Hematopoietic multipotent progenitor cell treated with erythropoietin and hydrocortisone succinate and interleukin-3 and kit ligand, for 6 days (in vitro differentiated cells): ENCODE measurements at regions not wholly inside any gene's neighbourhood (a gene's known extent, or its start where the extent isn't known, plus 50 kb on each side); places are given as distances from the start of the nearest gene placed in this dataset.

Experiments used
- DNase-seq: peaks from one replicate; pipeline ENCODE4 v3.0.0-alpha.2; 2015

DNA sequence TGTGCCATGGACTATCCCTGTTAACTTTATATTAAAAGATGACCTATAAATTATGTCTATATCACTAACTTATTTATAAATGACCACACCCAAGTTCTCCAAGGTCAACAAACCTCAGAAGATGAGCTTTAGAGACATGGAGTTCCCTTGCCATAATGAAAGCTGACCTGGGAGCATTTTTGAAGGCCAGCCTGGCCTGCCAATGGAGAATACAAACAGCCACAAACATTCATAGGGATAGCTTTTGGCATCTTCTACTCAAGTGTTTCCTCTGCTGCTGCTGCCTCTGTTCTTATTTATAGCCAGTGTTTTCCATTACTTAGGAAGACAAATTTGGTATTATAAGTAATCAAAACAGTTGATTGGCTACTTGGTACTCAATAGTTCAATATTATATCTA is 117.3 kb upstream of the ADAMTS19 start:
- DNase-seq: no peak

DNA sequence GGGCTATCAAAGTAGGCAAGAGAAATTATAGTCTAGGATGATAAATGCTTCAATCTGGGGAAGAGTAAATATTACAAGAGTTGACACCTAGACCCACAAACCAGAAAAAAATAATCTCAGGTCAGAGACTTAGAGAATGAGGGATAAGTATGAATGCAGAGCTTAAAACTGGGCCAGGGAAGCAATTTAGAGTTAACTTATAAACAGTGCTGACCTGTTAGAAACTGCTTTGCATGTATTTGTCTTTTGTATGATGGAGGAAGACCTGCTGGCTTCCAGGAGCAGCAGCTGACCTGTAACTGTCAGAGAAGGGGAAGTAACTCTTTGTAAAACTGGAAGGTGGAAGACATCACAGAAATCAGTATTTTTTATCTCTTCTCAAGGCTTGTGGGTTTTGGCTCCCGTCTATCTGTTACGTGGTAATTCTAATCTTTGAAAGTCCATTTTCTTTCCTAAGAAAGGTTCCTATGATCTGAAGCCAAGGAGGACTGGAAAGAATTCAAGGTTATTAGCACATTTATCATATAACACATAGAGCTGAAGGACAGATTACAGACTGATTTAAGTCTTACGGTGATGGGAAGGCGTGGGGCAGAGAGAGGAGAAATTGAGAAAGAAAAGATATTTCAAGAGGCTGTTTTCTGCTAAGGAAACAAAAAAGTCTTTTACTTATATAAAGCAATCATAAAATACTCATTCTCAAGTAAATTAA is 114.7 kb upstream of the ADAMTS19 start:
- no peak for DNase-seq

DNA sequence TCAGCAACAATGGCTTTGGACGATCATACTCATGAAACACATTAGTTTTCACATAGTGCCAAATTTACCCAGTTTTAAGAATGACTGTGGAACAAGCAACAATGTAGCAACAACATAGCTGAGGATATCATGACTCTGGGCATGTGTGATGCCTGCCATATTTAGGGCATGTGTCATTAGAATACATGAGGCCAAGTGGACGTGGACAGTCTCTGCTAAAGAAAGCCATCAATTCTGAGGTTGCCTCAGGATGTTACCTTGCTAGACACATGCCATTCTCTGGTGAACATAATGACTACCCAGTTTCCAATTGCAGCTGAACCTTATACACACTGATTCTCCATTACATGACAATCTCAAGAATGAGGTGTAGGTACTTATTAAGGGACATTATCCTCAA is 103.3 kb upstream of the ADAMTS19 start:
- DNase-seq: no peak

DNA sequence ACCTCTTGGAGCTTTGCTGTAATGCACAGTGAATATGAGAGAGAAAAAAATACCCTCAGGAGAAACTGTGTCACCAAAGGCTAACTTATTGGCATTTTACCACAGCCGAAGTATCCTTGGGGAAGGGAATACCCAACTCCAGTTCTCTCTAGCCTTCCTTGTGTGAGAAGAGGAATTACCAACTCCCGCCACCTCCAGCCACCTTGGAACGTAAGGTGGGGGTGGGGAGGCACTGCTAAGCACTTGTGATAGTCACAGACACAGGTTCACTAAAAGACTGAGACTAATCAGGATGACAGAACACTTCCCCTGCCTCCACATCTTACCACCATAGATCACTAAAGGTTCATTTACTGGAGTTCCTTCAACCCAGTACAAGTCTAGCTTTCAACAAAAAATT is 102.0 kb upstream of the ADAMTS19 start:
- no peak for DNase-seq

DNA sequence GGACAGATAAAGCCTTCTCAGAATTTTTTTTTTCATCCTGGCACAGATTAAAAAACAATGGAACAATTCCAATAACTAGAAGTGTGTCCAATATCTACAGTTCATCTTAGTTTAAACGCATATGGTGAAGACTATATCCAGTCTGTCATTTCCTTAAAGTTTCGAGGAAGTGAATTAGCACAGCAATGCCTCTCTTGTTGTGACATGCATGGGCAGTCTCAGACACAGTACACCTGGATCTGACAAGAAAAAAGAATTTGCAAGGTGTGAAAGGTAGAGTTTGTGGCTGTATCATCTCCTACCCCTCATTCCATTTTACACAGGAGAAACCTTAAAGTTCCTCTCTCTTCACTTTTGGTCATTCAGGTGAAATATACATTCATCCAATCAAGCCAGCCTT is 100.6 kb upstream of the ADAMTS19 start:
- no peak for DNase-seq

DNA sequence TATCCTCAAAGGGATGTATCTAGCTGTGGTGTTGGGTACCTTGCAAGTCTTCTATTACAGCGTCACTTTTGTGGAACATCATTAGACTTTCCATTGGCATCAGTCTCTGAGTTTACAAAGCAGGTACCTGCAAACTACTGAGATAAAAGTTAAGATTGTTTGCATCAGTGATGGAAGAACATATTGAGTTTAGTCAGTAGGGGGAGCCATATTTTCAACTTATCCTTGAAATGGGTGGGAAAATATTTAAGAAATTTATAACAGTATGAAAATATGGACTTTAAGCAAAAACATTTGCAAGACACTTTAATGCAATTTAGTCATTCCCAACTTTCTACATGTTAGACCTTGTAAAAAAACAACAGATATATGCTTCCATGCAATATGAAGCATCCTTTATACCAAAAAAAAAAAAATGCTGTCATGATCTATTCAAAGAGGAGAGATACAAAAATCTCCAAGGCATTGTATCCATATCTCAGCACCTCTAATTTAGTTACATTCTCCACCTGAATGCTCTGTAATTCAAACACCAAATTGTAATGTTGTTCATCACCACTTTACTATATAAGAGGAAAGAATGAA is 98.6 kb upstream of the ADAMTS19 start:
- peak; percentile 34 for DNase-seq

DNA sequence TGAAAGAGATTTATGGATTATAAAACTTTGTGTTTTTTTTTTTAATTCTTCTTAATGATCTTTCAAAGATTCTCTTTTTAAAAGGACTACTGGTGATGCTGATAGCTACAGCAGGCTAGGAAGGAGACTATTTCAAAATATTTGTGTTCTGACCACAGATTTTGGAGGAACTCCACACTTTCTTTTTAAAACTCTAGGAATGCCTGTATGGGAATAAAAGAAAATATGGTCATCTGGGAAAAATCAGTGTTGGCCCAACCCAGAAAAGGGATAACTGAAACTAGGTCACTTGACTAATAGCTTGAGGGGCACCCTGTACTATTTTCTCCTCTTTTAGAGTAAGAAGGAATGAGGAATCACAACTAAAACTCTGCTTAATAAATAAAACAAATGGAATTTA is 97.6 kb upstream of the ADAMTS19 start:
- no peak for DNase-seq

DNA sequence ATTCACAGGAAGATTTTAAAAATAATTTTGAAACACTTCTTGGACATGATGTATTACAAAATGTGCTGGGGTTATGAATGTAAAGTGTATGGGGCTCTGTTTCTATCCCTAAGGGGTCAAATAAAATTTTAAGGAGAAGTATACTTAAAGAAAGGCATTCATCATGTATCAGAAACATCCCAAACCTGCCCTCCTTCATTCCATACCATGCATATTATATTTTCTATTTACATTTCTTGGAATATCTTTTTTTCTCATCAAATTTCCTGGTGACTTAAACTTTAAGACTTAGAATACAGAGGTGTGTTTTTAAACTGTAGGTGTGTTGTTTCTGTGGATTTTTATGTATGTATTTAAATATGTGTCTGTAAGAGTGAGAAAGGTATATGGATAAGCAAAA is 96.1 kb upstream of the ADAMTS19 start:
- no peak for DNase-seq

DNA sequence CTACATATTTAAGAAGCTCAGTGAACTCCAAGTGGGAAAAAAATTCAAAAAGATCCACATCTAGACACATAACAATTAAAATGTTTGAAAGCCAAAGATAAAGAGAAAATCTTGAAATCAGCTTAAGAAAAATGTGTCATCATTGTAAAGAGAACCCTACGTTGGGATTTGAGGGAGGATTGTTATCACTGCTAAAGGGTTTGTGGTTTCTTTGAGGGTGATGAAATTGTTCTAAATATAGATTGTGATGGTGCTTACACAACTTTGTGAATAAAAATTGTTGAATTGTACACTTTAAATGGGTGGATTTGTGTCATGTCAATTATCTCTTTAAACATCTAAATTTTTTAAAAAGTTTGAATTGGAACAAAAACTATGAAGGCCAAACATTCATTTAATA is 92.2 kb upstream of the ADAMTS19 start:
- peak; percentile 7 for DNase-seq

DNA sequence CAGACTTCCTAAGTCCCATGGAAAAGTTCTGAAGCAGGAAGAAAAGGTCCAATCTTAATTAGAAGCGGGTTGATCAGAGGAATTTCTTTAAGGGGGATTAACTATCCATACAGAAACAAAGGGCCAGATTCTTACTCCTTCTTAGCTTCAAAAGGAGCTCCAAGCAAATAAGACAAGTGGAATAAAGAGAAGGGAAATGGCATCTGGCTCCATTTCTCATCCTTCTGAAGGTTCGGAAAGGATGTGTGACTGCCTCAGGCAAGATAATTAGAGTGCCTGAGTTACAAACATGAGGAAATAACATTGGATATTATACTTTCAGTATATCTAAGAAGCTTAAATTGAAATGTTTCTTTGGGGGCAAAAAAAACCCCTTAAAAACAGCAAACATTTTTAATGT is 88.1 kb upstream of the ADAMTS19 start:
- DNase-seq: no peak

DNA sequence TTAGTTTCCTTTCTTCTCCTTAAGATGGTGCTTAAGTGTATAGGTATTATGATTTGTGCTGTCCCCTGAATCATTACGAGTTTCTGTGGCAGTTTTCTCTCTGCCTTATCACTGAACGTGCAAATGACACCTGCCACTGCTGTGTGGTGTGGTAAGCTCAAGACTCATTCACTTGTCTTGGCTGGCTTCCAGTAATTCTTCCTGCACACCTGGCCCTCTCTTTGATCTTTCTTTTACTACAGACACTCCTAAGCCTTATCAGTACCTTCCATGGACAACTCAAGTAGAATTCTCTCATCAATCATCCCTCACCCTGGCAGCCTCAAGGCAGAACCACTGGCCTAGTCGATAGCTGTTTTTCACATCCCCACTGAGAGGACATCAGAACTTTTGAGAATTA is 82.6 kb upstream of the ADAMTS19 start:
- DNase-seq: no peak

DNA sequence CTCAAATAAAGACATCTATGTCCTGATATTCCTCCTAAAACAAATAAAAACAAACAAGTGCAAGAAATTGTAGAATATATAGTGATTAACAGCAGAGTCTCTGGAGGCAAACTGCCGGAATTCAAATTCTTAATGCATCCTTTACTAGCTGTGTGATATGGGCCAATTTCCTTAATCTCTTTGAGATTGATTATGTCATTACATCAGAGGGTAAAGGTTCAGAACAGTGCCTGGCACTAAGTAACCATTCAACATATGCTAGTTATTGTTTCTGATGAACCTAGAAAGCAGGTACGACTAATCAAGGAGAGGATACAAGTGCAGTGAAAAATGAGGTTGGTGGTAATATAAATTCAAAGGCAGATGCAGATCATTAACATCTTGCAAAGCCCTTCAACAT is 81.1 kb upstream of the ADAMTS19 start:
- no peak for DNase-seq

DNA sequence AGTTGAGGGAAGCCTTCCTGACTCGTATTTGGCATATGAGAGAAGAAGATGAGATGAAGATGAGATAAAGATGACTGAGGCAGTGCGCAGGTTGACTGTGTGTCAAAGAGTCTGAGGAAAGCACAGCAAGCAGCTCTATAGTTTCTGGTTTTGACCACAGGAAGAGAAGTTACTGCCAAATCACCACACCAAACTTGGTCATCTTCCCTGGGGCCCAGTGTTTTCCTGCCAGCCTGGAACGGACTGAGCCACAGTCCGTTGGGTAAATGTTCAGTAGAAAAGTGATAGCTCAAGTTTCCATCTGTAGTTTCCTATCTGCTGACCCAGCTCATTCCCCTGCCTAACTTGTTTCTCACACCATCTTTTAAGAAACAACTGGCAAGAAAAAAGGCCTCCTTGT is 80.7 kb upstream of the ADAMTS19 start:
- no peak for DNase-seq

DNA sequence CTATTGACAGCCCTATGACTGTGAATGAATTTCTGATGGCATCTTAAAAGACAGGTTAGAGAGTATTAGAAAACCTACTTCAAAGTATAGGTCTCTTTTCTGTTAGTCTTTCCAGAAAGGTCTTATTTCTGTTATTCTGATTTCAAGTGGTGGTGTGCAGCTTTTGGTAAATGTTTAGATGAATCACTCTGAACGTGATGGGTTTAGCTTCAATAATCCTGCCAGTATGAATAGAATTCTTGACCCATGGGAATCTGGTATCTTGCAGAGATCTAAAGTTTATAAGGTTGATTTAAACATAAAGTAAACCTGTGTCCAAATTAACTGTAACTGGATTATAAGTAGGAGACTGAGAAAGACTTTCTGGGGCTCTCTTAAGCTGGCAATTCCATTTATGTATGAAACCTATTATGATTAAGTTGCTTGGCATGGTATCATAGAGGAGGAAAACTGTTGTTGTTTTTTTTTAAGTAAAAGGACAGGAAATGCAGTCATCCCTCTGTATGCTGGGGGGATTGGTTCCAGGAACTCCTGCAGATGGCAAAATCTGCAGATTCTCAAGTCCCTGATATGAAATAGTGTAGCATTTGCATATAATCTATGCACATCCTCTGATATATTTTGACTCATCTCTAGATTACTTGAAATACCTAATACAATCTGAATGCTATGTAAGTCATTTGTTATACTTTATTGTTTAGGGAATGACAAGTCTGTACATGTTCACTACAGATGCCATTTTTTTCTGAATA is 77.0 kb upstream of the ADAMTS19 start:
- DNase-seq: no peak

DNA sequence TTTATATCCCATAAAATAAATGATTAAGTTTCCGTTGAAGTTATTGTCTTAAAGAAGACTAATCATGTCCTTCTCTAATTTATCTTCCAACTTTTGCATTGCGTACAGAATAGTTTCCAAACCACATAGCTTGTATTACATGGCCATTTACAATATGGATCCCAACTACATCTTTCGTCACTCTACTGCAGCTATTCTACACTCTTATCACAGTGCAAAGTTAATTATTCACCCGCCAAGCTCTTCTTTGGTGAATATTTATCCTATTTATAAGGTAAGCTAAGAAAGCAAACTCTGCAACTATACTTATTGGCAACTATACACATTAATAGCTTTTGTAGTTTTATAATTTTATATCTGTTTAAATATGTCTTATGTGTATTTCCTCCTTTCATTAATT is 75.9 kb upstream of the ADAMTS19 start:
- no peak for DNase-seq

DNA sequence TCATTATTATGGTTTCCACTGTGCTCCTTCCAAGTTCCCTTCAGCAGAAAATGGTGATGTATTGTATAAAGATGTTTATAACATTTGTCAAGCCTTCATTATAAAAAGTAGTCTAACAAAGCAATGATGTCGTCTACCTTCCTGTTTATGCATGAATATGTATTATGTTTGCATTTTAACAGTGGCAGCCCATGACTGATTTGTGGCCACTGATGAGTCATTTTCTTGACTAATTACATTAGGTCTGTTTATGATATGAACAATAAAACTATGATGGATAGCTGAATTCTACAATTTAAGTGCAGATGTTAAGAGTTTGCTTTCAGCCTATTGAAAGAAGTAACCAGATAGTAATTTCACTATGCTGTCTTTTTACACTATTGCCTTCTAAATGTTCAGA is 75.4 kb upstream of the ADAMTS19 start:
- DNase-seq: no peak

DNA sequence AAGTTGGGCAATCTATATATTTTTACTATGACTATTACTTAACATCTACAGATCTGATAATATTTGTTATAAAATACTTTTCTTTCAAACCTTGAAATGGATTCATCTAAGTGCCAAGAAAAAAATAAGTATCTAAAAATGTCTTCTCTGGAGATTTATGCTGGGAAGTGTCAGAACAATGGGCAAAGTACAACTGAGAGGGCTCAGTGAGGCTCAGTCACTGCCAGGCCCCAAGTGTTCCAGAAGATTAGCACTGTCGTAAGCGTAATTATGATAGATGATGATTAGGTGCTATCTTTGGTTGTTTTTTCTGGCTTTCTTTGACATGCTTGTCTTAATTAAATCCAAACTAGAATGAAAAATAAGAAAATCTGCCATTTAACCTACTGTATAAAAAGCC is 72.2 kb upstream of the ADAMTS19 start:
- DNase-seq: no peak

DNA sequence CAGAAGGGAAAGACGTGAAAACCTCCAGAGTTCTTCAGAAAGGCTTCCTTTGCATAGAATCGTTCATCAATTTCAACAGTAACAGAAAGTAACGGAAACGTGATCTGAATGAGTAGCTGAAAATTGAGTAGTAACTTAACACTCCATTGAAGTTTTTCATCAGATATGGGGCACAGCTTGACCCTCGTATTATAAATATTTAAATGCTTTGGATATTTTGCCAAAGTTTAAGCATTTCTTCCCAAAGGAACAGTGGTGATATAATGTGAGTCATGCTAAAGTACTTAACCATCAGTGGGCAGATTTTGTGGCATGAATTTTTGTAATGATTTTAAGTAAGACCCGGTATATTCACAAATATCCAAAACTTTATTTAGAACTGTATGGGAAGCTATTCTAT is 67.4 kb upstream of the ADAMTS19 start:
- no peak for DNase-seq

DNA sequence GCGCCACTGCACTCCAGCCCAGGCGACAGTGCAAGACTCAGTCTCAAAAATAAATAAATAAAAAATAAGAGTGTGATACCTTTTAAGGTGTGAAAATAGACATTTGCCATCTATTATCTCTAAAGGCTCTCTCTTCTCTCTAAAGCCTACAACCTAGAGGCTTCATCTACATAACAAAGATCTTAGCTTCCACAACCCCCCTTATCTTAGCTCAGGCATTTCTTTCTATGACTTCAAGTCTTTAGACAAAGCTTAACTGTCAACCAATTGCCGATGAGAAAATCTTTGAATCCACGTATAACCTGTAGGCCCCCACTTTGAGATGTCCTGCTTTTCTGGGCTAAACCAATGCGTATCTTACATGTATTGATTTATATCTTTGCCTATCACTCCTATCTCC is 64.9 kb upstream of the ADAMTS19 start:
- no peak for DNase-seq

DNA sequence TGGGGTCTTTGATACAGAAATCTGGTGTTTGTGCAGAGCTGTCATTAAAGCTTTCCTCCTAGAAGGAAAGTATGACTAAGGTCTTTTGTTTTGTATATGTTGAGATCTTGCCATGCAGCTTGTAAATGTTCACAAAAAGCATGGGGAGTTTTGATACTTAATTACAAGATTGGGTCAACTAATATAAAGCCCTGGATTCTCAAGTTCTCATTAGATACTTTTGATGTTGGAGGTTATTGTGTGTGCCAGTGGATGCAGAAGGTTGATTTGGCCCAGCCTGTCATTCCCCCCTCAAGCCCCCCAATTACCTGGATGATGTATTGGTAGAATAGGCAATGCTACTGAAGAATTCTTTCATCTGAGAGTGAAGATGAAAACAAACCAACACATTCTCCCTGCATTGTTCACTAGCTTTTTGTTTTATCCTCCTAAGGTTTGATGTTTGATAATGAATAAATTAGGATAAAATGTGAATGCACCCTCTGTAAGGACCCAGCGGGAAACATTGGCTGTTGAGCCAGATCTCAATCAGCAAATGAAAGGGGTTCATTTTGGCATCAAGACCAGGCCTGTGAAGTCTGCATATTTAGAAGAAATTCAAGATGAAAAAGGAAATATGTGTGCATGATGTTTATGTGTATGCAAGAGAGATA is 61.9 kb upstream of the ADAMTS19 start:
- DNase-seq: no peak

DNA sequence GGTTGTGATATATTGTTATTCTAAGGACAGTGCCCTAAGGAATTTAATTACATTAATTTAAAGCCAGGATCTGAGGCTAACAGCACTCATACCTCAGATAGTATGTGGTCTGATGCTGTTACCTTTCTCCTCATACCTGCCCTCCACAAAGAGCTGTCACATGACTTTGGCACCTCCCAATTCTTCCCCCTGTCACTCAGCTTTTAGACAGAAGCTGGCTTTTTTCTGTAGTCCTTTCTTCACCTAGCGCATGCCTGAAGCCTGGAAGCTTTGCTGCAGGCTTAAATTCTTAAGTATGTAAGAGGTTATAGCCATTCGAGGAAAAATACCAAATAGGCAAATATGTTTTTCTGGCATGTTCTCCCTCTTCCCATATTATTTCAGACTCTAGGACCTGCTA is 61.0 kb upstream of the ADAMTS19 start:
- no peak for DNase-seq

DNA sequence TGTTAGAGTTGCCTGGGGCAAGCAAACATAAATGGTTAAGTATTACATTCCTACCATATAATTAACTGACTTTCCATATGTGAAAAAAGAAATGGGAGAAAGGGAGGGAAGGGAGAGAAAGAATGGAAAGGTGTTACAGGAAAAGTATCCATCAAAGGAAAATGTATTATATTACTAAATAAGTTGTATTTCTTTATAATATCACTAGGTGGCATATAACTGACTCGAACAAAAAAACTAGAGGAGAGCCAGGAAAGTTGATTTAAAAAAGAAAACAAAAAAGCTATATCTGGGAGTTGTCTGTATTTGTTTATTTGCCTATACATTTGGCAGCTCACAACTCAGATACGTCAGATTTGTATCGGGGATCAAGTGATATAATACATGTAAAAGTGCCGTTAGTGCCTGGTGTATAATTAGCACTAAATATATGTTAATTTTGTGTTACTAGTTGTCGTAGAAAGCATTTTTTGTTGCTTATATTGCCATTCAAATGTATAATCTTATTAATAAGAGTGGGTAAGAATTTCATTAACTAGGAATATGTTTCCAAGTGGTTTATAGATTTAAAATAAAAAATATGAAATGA is 59.6 kb upstream of the ADAMTS19 start:
- DNase-seq: no peak

DNA sequence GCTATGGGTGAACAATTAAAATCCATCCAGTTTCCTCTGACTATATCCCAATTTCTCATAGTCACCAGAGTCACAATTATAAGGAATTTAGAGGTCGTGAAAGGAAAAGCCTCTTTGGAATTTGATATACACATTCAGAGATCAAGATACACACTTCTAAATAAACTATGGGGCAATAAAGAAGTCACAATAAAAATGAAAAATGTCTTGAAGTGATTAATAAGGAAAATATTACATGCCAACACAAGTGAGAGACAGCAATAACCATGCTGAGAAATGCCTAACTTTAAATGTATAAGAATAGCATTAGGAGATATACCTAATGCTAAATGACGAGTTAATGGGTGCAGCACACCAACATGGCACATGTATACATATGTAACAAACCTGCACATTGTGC is 54.9 kb upstream of the ADAMTS19 start:
- DNase-seq: no peak

DNA sequence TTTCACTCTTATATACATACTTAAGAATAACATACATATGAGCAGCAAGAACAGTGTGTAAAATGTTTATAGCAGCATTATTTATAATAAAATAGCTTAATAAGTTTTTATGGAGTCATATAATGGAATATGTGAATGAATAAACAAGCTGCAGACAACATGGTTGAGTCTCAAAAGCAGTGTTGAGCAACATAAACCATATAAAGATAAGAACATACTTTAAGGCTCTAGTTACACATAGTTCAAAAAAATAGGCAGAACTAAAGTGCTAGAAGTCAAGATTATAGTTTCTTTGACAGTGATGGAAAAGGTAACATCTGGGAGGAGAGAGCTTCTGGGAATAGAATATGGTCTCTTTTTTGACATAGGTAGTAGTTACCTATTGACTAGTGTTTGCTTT is 53.7 kb upstream of the ADAMTS19 start:
- DNase-seq: no peak
